Natural killer cell treated with Interleukin-12 subunit alpha and Interleukin-12 subunit beta and Interleukin-15 and Interleukin-18, amount 100 ng/mL, for 72 hours (primary cell): ENCODE measurements at regions not wholly inside any gene's neighbourhood (a gene's known extent, or its start where the extent isn't known, plus 50 kb on each side); places are given as distances from the start of the nearest gene placed in this dataset.

ENCODE experiments used
- ATAC-seq, 2 donors: fragments of 150-1000 bp; cut with Tn5 transposase in 1 of 2; sonication (Bioruptor Pico), chemical (Tn5 transposase) in 1 of 2; 2 replicates each; pipeline ENCODE4 v1.10.0; 2021
- DNase-seq: peaks from one replicate; pipeline ENCODE4 v3.0.0; 2022; ENCODE audit warnings: low spot score
- H3K27ac Mint-ChIP-seq, 2 donors: 1 replicate in 1 of 2; 2 replicates in 1 of 2; pipeline ENCODE4 v1.8.0; 2022; ENCODE audit warnings: mixed read lengths in 2 of 2, mild to moderate bottlenecking in 1 of 2, moderate library complexity in 1 of 2
- H3K27me3 Mint-ChIP-seq, 2 donors: 1 replicate in 1 of 2; 2 replicates in 1 of 2; pipeline ENCODE4 v1.8.0; 2022; ENCODE audit warnings: mixed read lengths in 2 of 2
- H3K36me3 Mint-ChIP-seq: one replicate; pipeline ENCODE4 v1.8.0; 2022; ENCODE audit warnings: mixed read lengths
- H3K4me1 Mint-ChIP-seq, 2 donors: 1 replicate in 1 of 2; 2 replicates in 1 of 2; pipeline ENCODE4 v1.8.0; 2022; ENCODE audit warnings: low read depth in 2 of 2, mixed read lengths in 2 of 2, mild to moderate bottlenecking in 1 of 2
- H3K4me3 Mint-ChIP-seq: one replicate; pipeline ENCODE4 v1.8.0; 2022; ENCODE audit warnings: mixed read lengths
- H3K9me3 Mint-ChIP-seq: 2 replicates; pipeline ENCODE4 v1.8.0; 2022; ENCODE audit warnings: mixed read lengths

DNA sequence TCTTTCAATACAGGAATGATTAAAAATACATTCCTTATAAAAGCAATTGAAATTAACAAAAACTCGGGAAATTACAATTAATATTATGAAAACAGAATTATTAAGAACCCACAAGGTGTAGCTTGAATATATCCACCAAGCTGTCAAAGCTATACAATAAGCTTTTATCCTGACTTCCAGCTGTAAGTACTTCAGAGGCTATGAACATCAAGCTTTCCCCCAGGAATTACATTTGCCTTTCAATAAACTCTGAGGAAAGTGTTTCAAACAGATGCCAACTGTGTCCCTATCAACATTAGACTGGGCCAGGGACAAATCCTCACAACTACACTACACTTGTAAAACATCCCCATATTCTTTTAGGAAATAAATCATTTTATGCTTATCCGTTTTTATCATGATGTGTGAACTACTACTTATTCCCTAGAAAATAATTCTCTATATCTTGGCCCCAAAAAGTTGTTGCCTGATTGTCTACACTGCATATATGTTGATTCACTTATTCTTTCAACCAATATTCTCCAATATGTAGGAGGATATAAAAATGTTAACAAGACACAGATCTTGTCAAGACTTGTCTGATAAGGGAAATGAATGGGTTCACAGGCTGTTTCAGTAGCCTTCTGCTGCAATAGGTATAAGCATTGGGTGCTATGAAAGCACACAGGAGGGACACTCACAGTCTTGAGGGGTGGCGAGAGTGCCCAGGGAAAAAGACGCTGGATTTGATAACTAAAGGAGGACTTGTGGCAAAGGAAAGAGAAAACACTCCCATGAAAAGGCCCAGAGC, 494.1 kb downstream of the CENPC start:
- ATAC-seq (no peak), DNase-seq (no peak)
- H3K4me1 Mint-ChIP-seq, result no peaks in the 10 kb centered on the region
- no peaks in the 10 kb centered on the region for H3K27me3 Mint-ChIP-seq
- no peak overlapping the region for H3K4me3 Mint-ChIP-seq
- peaks cover 4% of the 10 kb centered on the region for H3K9me3 Mint-ChIP-seq
- H3K36me3 Mint-ChIP-seq, result no peaks in the 10 kb centered on the region
- no peak overlapping the region for H3K27ac Mint-ChIP-seq

DNA sequence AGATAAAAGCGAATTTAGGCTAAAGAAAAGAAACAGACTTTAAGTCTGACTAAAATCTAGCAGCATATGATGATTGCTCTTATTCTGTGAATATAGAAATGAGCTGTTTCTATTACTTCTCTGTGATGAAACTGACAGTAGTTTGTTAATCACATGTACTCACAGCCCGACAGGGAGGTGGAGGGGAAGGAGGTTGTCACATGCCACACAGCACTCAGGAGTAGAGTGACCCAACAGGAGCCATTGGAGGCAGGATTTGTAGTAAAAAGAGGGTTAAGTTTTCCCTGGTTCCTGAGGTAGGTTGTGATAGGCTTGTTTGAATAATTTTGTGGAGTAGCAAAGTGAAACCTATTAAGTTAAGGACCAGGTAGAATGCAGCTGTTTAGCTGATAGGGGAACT, 495.9 kb downstream of the CENPC start:
- Mint-ChIP-seq H3K27me3 (no peaks in the 10 kb centered on the region), H3K36me3 (no peaks in the 10 kb centered on the region), H3K27ac (no peak overlapping the region), H3K4me3 (no peak overlapping the region), H3K4me1 (no peaks in the 10 kb centered on the region), H3K9me3 (peaks cover 4% of the 10 kb centered on the region)
- DNase-seq (no peak), ATAC-seq (no peak)

- H3K27ac Mint-ChIP-seq, result no peak overlapping the region
- no peaks in the 10 kb centered on the region for H3K36me3 Mint-ChIP-seq
- H3K4me1 Mint-ChIP-seq, result no peaks in the 10 kb centered on the region
- no peaks in the 10 kb centered on the region for H3K27me3 Mint-ChIP-seq
- ATAC-seq, result no peak
- peaks cover 4% of the 10 kb centered on the region for H3K9me3 Mint-ChIP-seq
- H3K4me3 Mint-ChIP-seq, result no peak overlapping the region
- no peak for DNase-seq
Measured at GRCh38 chr4:67048530-67048929, 496.8 kb downstream of the CENPC start.

- DNase-seq (no peak), ATAC-seq (no peak)
- Mint-ChIP-seq H3K4me1 (no peaks in the 10 kb centered on the region), H3K36me3 (no peaks in the 10 kb centered on the region), H3K4me3 (no peak overlapping the region), H3K27ac (no peak overlapping the region), H3K27me3 (no peaks in the 10 kb centered on the region), H3K9me3 (peaks cover 3% of the 10 kb centered on the region)
Measured at GRCh38 chr4:67040315-67040714, 505.0 kb downstream of the CENPC start.

DNA sequence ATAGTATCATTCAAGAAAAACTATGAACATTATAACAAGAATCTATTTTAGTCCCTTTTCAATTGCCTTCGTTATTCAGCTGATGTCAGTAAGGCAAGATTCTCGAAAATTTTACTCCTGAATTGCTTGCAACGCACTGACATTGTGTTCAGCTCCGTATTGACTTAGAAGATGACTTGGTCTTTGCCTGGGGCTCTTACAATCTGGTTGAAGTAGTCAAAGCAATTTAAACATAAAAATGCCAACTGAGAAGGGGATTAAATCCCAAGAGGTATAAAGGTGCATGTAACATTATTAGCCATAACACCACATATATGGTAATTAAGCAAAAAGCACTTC, 507.1 kb downstream of the CENPC start:
- Mint-ChIP-seq H3K36me3 (no peaks in the 10 kb centered on the region), H3K4me3 (no peak overlapping the region), H3K9me3 (peaks cover 3% of the 10 kb centered on the region), H3K4me1 (no peaks in the 10 kb centered on the region), H3K27me3 (no peaks in the 10 kb centered on the region), H3K27ac (no peak overlapping the region)
- DNase-seq (no peak), ATAC-seq (no peak)

- H3K4me3 Mint-ChIP-seq, result no peak overlapping the region
- ATAC-seq, result no peak
- peaks cover 2% of the 10 kb centered on the region for H3K9me3 Mint-ChIP-seq
- no peaks in the 10 kb centered on the region for H3K36me3 Mint-ChIP-seq
- H3K27me3 Mint-ChIP-seq, result no peaks in the 10 kb centered on the region
- H3K4me1 Mint-ChIP-seq, result no peaks in the 10 kb centered on the region
- H3K27ac Mint-ChIP-seq, result no peak overlapping the region
- no peak for DNase-seq
Measured at GRCh38 chr4:67037504-67038227, 507.6 kb downstream of the CENPC start.

DNA sequence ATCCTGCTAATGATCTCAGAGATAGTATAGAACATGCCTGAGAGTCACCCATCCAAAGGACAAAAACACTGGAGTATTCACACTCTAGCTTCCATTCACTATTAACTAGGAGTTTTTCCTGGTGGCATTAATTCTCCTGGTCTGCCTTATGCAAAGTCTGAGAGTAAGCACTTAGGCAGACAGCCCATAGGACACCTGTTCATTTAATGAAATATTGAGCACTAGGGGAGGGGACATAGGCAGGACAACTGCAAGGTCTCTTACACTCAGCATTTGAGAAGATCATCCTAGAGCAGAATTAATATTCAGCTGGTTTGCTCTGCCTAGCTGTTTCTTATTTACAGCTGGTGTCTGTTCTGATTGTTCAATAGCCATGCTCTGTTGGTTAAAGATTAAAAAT, 508.5 kb downstream of the CENPC start:
- Mint-ChIP-seq H3K9me3 (peaks cover 4% of the 10 kb centered on the region), H3K27me3 (no peaks in the 10 kb centered on the region), H3K4me3 (no peak overlapping the region), H3K4me1 (no peaks in the 10 kb centered on the region), H3K36me3 (no peaks in the 10 kb centered on the region), H3K27ac (no peak overlapping the region)
- ATAC-seq, result no peak
- no peak for DNase-seq

- Mint-ChIP-seq H3K4me1 (no peaks in the 10 kb centered on the region), H3K27me3 (no peaks in the 10 kb centered on the region), H3K9me3 (peaks cover 4% of the 10 kb centered on the region), H3K4me3 (no peak overlapping the region), H3K27ac (no peak overlapping the region), H3K36me3 (no peaks in the 10 kb centered on the region)
- no peak for DNase-seq
- ATAC-seq, result no peak
Measured at GRCh38 chr4:67035986-67036385, 509.3 kb downstream of the CENPC start.

- ATAC-seq, result no peak
- no peak overlapping the region for H3K4me3 Mint-ChIP-seq
- H3K36me3 Mint-ChIP-seq, result no peaks in the 10 kb centered on the region
- H3K9me3 Mint-ChIP-seq, result peaks cover 4% of the 10 kb centered on the region
- no peak overlapping the region for H3K27ac Mint-ChIP-seq
- no peaks in the 10 kb centered on the region for H3K4me1 Mint-ChIP-seq
- DNase-seq, result no peak
- no peaks in the 10 kb centered on the region for H3K27me3 Mint-ChIP-seq
Measured at GRCh38 chr4:67035501-67035900, 509.8 kb downstream of the CENPC start.

DNA sequence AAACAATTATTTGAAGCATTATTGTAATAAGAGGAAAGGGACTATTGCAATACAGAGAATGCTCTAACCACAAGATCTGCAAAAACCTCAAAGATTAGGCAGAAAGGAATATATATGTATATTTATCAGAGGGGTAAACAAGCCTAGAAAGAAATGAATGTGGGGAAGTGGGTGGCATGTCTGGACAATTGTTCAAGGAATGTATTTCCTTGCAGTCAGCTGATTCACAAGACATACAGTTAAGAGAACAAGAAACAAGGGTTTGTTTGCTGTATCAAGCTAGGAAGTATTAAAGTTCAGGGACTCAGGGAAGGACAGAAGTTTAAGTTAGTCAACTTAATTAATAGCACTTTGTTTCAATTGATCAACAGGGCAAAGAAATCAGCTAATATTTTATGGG, 514.7 kb downstream of the CENPC start:
- H3K4me1 Mint-ChIP-seq, result no peaks in the 10 kb centered on the region
- H3K36me3 Mint-ChIP-seq, result no peaks in the 10 kb centered on the region

DNA sequence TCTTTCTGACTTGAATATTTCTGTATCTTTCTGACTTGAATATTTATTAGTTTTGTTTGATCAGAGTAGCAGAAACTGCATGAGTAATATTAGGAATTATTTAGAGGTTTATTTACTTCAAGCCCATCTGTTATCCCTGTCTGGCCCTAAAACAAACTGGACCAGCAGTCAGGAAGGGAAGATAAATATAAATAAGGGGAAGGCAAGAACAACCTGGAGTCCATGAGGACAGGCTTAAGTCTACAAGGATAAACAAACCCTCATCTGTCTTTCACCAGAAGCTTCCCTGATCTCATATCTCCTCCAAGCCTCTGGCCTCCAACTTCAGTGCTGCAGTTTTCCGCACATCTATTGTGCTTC, 524.9 kb downstream of the CENPC start:
- no peaks in the 10 kb centered on the region for H3K4me1 Mint-ChIP-seq
- peaks cover 38% of the 10 kb centered on the region for H3K9me3 Mint-ChIP-seq
- no peak overlapping the region for H3K4me3 Mint-ChIP-seq
- H3K27me3 Mint-ChIP-seq, result no peaks in the 10 kb centered on the region
- no peak for DNase-seq
- no peak for ATAC-seq
- peaks cover 6% of the 10 kb centered on the region for H3K36me3 Mint-ChIP-seq
- no peak overlapping the region for H3K27ac Mint-ChIP-seq

More for the DNA sequence above, 514.7 kb downstream of the CENPC start:
- H3K27me3 Mint-ChIP-seq, result no peaks in the 10 kb centered on the region
- ATAC-seq (no peak), DNase-seq (no peak)
- H3K9me3 Mint-ChIP-seq, result peaks cover 4% of the 10 kb centered on the region
- no peak overlapping the region for H3K27ac Mint-ChIP-seq
- H3K4me3 Mint-ChIP-seq, result no peak overlapping the region

DNA sequence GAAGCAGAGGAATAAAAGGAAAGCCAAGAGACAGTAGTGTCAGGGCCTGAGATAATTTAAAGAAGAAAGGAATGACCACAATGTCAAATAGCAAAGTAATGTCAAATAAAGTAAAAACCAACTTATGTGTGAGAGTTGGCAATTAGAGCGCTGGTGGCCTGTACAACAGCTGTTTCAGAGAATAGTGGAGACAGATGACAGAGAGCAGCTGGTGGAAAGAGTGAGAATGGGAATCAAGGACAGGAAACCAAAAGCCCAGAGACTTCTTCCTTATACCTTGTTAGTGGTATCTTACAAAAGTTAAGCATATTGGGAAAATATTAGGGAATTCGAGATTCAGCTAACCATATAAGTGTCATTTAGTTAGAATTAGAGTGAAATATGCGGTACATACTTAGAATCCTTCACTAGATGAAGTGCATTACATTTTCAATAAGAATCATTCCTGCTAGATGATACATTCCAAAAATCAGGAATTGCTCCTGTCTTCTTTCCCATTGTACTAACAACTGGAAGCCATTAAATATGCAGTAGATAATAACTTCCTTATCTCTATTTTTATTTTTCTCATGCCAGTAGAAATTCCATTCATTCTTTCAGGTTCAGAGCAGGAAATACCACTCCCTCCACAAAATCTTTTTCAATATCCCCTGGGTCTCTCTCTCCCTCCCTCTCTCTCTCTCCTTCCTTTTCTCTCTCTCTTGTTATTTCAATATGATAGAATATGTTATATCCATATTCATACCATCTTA, 525.4 kb downstream of the CENPC start:
- ATAC-seq (no peak), DNase-seq (no peak)
- H3K4me1 Mint-ChIP-seq, result no peaks in the 10 kb centered on the region
- H3K27ac Mint-ChIP-seq, result no peak overlapping the region
- peaks cover 6% of the 10 kb centered on the region for H3K36me3 Mint-ChIP-seq
- no peak overlapping the region for H3K4me3 Mint-ChIP-seq
- peaks cover 35% of the 10 kb centered on the region for H3K9me3 Mint-ChIP-seq
- H3K27me3 Mint-ChIP-seq, result no peaks in the 10 kb centered on the region

DNA sequence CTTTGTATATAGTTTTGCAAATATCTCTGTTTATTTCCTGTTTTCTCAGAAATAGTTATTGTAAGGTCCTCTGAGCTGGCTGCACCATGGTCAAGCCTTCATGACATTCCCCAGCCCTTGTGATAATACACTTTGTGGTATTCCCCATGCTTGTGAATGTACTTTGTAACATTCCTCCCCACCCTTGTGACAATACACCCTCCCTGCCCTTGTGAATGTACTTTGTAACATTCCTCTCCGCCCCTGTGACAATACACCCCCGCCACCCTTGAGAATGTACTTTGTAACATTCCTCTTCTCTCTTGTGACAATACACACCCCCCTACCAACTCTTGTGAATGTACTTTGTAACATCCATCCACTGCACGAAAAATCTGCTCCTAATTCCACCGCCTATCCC, 530.7 kb downstream of the CENPC start:
- no peak overlapping the region for H3K27ac Mint-ChIP-seq
- no peak overlapping the region for H3K4me3 Mint-ChIP-seq
- ATAC-seq, result no peak
- no peak for DNase-seq
- peaks cover 28% of the 10 kb centered on the region for H3K9me3 Mint-ChIP-seq
- peaks cover 10% of the 10 kb centered on the region for H3K36me3 Mint-ChIP-seq
- no peaks in the 10 kb centered on the region for H3K4me1 Mint-ChIP-seq
- no peaks in the 10 kb centered on the region for H3K27me3 Mint-ChIP-seq

DNA sequence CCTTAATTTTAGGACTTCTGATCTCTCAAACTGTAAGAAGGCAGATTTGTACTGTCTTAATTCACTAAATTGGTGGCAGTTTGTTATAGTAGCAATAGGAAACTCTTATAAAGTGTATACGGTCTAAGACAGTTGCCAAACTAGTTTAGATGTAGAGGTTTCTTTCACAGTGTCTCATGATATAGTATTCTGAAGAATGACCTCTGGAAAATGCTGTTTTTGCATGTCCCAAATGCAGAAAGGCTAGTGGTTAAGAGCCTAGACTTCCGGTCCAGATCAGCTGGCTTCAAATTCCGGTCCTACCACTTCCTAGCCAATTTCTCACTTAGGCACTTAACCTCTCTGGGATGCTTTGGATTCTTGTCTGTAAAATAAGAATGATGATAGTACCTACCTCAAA, 538.5 kb downstream of the CENPC start:
- H3K9me3 Mint-ChIP-seq, result peaks cover 13% of the 10 kb centered on the region
- no peak overlapping the region for H3K27ac Mint-ChIP-seq
- H3K4me3 Mint-ChIP-seq, result no peak overlapping the region
- ATAC-seq (no peak), DNase-seq (no peak)
- H3K27me3 Mint-ChIP-seq, result no peaks in the 10 kb centered on the region
- H3K36me3 Mint-ChIP-seq, result peaks cover 6% of the 10 kb centered on the region
- no peaks in the 10 kb centered on the region for H3K4me1 Mint-ChIP-seq
